ENCODE measurements at regions not wholly inside any gene's neighbourhood (a gene's known extent, or its start where the extent isn't known, plus 50 kb on each side); places are given as distances from the start of the nearest gene placed in this dataset.

- POLR2A ChIA-PET (ENCODE audit: low non-redundant PET), result no interaction called here
- Histone ChIP-seq H3K27ac (ENCODE audit: low read depth, low read length, poor library complexity, severe bottlenecking) (no peak overlapping the region), H3K9me3 (ENCODE audit: low read depth, low read length, poor library complexity, severe bottlenecking) (no peaks in the 10 kb centered on the region), H3K4me1 (ENCODE audit: insufficient read depth, low read length, poor library complexity, severe bottlenecking) (no peaks in the 10 kb centered on the region), H3K4me3 (ENCODE audit: low read depth, low read length, poor library complexity, severe bottlenecking) (no peak overlapping the region), H3K36me3 (ENCODE audit: insufficient read depth, low read length, poor library complexity, severe bottlenecking) (no peaks in the 10 kb centered on the region), H3K27me3 (replicated peaks; ENCODE audit: insufficient read depth, low read depth, low read length, poor library complexity) (no peaks in the 10 kb centered on the region)
- no peak for DNase-seq (ENCODE audit: low spot score)
- CTCF ChIA-PET, result no interaction called here
- TF ChIP-seq EZH2 (IDR thresholded peaks at IDR 0.05; ENCODE audit: borderline replicate concordance, low read depth, low read length, poor library complexity, severe bottlenecking) (no peak), CTCF (conservative IDR thresholded peaks at IDR 0.05; ENCODE audit: low read depth, low read length) (no peak)
- intact Hi-C loops (cut with micrococcal nuclease; ENCODE audit: unreplicated experiment), result no loop called here
- no TSS peak for BruUV-seq (replicated peaks)
Measured at GRCh38 chr10:65323802-65324201, 1602.0 kb upstream of the LRRTM3 start.

- Histone ChIP-seq H3K4me3 (ENCODE audit: low read depth, low read length, poor library complexity, severe bottlenecking) (no peak overlapping the region), H3K9me3 (ENCODE audit: low read depth, low read length, poor library complexity, severe bottlenecking) (no peaks in the 10 kb centered on the region), H3K36me3 (ENCODE audit: insufficient read depth, low read length, poor library complexity, severe bottlenecking) (no peaks in the 10 kb centered on the region), H3K27me3 (replicated peaks; ENCODE audit: insufficient read depth, low read depth, low read length, poor library complexity) (no peaks in the 10 kb centered on the region), H3K27ac (ENCODE audit: low read depth, low read length, poor library complexity, severe bottlenecking) (no peak overlapping the region), H3K4me1 (ENCODE audit: insufficient read depth, low read length, poor library complexity, severe bottlenecking) (no peaks in the 10 kb centered on the region)
- ChIA-PET POLR2A (ENCODE audit: low non-redundant PET) (no interaction called here), CTCF (no interaction called here)
- no TSS peak for BruUV-seq (replicated peaks)
- DNase-seq (ENCODE audit: low spot score), result no peak
- TF ChIP-seq EZH2 (IDR thresholded peaks at IDR 0.05; ENCODE audit: borderline replicate concordance, low read depth, low read length, poor library complexity, severe bottlenecking), result no peak
- no peak for TF ChIP-seq CTCF (conservative IDR thresholded peaks at IDR 0.05; ENCODE audit: low read depth, low read length)
- intact Hi-C loops (cut with micrococcal nuclease; ENCODE audit: unreplicated experiment), result no loop called here
Measured at GRCh38 chr10:65325913-65326312, 1599.9 kb upstream of the LRRTM3 start.

GRCh38 chr10:65328486-65328885 is 1597.3 kb upstream of the LRRTM3 start:
- ChIA-PET POLR2A (ENCODE audit: low non-redundant PET) (no interaction called here), CTCF (no interaction called here)
- no peaks in the 10 kb centered on the region for H3K36me3 ChIP-seq (ENCODE audit: insufficient read depth, low read length, poor library complexity, severe bottlenecking)
- no TSS peak for BruUV-seq (replicated peaks)
- no peaks in the 10 kb centered on the region for H3K27me3 ChIP-seq (replicated peaks; ENCODE audit: insufficient read depth, low read depth, low read length, poor library complexity)
- intact Hi-C loops (cut with micrococcal nuclease; ENCODE audit: unreplicated experiment), result no loop called here
- DNase-seq (ENCODE audit: low spot score), result no peak
- TF ChIP-seq EZH2 (IDR thresholded peaks at IDR 0.05; ENCODE audit: borderline replicate concordance, low read depth, low read length, poor library complexity, severe bottlenecking) (no peak), CTCF (conservative IDR thresholded peaks at IDR 0.05; ENCODE audit: low read depth, low read length) (no peak)
- H3K9me3 ChIP-seq (ENCODE audit: low read depth, low read length, poor library complexity, severe bottlenecking), result no peaks in the 10 kb centered on the region
- no peak overlapping the region for H3K27ac ChIP-seq (ENCODE audit: low read depth, low read length, poor library complexity, severe bottlenecking)
- no peaks in the 10 kb centered on the region for H3K4me1 ChIP-seq (ENCODE audit: insufficient read depth, low read length, poor library complexity, severe bottlenecking)
- H3K4me3 ChIP-seq (ENCODE audit: low read depth, low read length, poor library complexity, severe bottlenecking), result no peak overlapping the region

Data from A673 (cell line).